ENCODE measurements at regions not wholly inside any gene's neighbourhood (a gene's known extent, or its start where the extent isn't known, plus 50 kb on each side); places are given as distances from the start of the nearest gene placed in this dataset.

DNA sequence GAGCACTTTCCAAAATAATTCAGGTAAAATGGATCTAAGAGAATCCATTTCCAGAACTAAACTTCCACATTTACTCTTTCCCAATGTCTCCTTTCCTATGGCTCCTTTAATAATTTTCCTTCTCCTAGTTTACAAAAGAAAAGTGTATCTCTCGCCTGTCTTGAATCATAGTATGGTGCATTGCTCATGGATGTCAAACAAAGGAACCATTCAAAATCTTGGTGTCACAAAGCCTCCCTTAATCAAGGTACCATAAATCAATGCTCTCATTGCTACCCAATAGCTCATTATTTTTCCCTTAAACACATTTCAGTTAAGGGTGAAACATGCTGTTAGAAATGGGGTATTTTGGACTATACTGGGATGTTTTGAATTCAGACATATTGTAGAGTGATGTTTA is 57.6 kb upstream of the KCNMA1 start:
- FAIRE-seq, result no peak
- TF ChIP-seq, protein P1, sequence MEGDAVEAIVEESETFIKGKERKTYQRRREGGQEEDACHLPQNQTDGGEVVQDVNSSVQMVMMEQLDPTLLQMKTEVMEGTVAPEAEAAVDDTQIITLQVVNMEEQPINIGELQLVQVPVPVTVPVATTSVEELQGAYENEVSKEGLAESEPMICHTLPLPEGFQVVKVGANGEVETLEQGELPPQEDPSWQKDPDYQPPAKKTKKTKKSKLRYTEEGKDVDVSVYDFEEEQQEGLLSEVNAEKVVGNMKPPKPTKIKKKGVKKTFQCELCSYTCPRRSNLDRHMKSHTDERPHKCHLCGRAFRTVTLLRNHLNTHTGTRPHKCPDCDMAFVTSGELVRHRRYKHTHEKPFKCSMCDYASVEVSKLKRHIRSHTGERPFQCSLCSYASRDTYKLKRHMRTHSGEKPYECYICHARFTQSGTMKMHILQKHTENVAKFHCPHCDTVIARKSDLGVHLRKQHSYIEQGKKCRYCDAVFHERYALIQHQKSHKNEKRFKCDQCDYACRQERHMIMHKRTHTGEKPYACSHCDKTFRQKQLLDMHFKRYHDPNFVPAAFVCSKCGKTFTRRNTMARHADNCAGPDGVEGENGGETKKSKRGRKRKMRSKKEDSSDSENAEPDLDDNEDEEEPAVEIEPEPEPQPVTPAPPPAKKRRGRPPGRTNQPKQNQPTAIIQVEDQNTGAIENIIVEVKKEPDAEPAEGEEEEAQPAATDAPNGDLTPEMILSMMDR (IDR thresholded peaks at IDR 0.05; ENCODE audit: insufficient read depth, missing control alignments), result no peak
- no peak for DNase-seq (ENCODE audit: insufficient read length, low spot score)

DNA sequence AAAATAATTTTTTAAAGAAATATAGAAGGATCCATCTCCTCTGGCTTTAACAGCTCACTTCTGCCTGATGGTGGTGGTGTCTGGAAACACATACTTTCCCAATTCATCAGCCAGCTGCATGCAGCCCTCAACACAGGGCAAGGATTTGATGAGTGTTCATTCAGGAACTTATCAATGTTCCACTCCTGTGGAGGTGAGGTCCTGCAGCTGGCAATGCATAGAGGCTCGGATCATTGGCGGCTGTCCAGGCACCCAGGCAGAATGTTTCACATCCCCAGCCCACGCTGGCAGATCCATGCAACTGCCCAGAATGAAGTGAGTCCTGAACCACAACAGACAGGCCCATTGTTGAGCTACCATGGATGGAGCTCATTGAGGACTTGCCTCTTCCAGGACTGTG is 55.2 kb upstream of the KCNMA1 start:
- DNase-seq (ENCODE audit: insufficient read length, low spot score) (no peak), FAIRE-seq (no peak)
- TF ChIP-seq, protein P1 (IDR thresholded peaks at IDR 0.05; ENCODE audit: insufficient read depth, missing control alignments), result no peak

DNA sequence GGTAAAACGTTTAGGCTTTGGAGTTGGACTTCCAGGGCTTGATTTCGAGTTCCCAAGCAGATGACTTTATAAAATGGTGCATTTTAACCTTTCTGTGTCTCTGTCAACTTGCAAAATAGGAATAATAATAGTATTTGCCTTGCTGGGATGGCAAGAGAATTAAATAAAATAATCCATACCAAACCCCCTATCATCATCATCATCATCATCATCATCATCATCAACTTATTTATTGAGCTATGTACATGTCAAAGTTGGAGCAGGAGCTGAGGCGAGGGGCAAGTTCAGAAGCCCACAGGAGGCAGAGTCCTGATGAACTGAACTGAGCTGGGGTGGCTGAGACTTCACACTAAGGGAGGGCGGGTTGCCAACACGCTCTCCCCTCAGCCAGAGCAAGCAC is 51.7 kb upstream of the KCNMA1 start:
- no peak for FAIRE-seq
- DNase-seq (ENCODE audit: insufficient read length, low spot score), result no peak
- TF ChIP-seq, protein P1 (IDR thresholded peaks at IDR 0.05; ENCODE audit: insufficient read depth, missing control alignments), result no peak

DNA sequence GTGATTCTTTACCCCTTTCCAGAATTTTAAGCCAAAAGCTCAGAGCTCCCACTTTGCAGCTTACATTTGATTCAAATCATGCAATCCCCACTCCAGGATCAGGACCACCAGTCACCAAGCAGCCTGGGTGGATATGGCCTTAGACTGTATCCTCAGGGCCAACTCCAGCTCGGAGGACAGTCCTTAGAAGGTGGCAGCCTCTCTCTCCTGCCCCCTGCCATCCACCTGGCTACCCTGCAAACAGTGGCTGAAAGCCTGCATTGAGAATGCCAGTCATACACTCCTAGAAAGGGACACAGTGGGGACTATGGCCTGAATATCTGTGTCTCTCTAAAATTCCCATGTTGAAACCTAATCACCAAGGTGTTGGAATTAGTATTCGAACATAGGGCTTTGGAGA is 50.0 kb upstream of the KCNMA1 start:
- no peak for DNase-seq (ENCODE audit: insufficient read length, low spot score)
- TF ChIP-seq, protein P1 (IDR thresholded peaks at IDR 0.05; ENCODE audit: insufficient read depth, missing control alignments), result no peak
- no peak for FAIRE-seq

Data from D721Med (cell line).